Neural progenitor cell (in vitro differentiated cells): ENCODE measurements at regions not wholly inside any gene's neighbourhood (a gene's known extent, or its start where the extent isn't known, plus 50 kb on each side); places are given as distances from the start of the nearest gene placed in this dataset.
"Not testable (repeated sequence)": the region's sequence is repeated elsewhere in the genome, so short reads cannot be mapped to it uniquely, and the experiment has no call there.

Experiments
- DNase-seq: peaks from one replicate; pipeline ENCODE4 v3.0.0-alpha.2; 2016; ENCODE audit warnings: low spot score
- H2AFZ ChIP-seq: fragments of 200-600 bp; sonication (generic); replicated peaks from 2 replicates; pipeline ENCODE4 v1.6.1; 2016; ENCODE audit warnings: antibody characterized with exemption
- H3F3A ChIP-seq: fragments of 200-600 bp; sonication (generic); 2 replicates; pipeline ENCODE4 v1.6.1; 2016; ENCODE audit warnings: antibody characterized with exemption, low read depth
- H3K27ac ChIP-seq: fragments of 200-600 bp; sonication (generic); 2 replicates; pipeline ENCODE4 v1.5.1; 2016; ENCODE audit warnings: mild to moderate bottlenecking
- H3K27me3 ChIP-seq: fragments of 200-600 bp; sonication (generic); 2 replicates; pipeline ENCODE4 v1.6.1; 2016; ENCODE audit warnings: mild to moderate bottlenecking, moderate library complexity
- H3K36me3 ChIP-seq: fragments of 200-600 bp; sonication (generic); 2 replicates; pipeline ENCODE4 v1.5.1; 2016
- H3K4me1 ChIP-seq: fragments of 200-600 bp; sonication (generic); 2 replicates; pipeline ENCODE4 v1.6.1; 2016; ENCODE audit warnings: mixed run types
- H3K4me2 ChIP-seq: fragments of 200-600 bp; sonication (generic); 2 replicates; pipeline ENCODE4 v1.6.1; 2016
- H3K4me3 ChIP-seq: fragments of 200-600 bp; sonication (generic); 2 replicates; pipeline ENCODE4 v1.5.1; 2016
- H3K79me2 ChIP-seq: fragments of 200-600 bp; sonication (generic); 2 replicates; pipeline ENCODE4 v1.6.1; 2016; ENCODE audit warnings: low read depth
- H3K9ac ChIP-seq: fragments of 200-600 bp; sonication (generic); 2 replicates; pipeline ENCODE4 v1.6.1; 2016
- H3K9me3 ChIP-seq: fragments of 200-600 bp; sonication (generic); 2 replicates; pipeline ENCODE4 v1.5.1; 2016; ENCODE audit warnings: low read depth
- H4K20me1 ChIP-seq: fragments of 200-600 bp; sonication (generic); 2 replicates; pipeline ENCODE4 v1.6.1; 2016; ENCODE audit warnings: low read depth
- H3K27ac Mint-ChIP-seq: 3 replicates; pipeline ENCODE4 v1.8.0; 2021; ENCODE audit warnings: mixed read lengths
- H3K27me3 Mint-ChIP-seq: 2 replicates; pipeline ENCODE4 v1.8.0; 2022; ENCODE audit warnings: low read depth, mild to moderate bottlenecking, inconsistent platforms, moderate library complexity, mixed read lengths; ENCODE audit not compliant: insufficient read depth
- H3K36me3 Mint-ChIP-seq: 3 replicates; pipeline ENCODE4 v1.8.0; 2021; ENCODE audit warnings: mixed read lengths
- H3K4me1 Mint-ChIP-seq: 3 replicates; pipeline ENCODE4 v1.8.0; 2021; ENCODE audit warnings: mixed read lengths
- H3K4me3 Mint-ChIP-seq: 3 replicates; pipeline ENCODE4 v1.8.0; 2021; ENCODE audit warnings: mild to moderate bottlenecking, moderate library complexity, mixed read lengths
- H3K9me3 Mint-ChIP-seq: 3 replicates; pipeline ENCODE4 v1.8.0; 2020; ENCODE audit warnings: mixed read lengths
- CTCF ChIP-seq: fragments of 200-600 bp; sonication (generic); IDR thresholded peaks from 2 replicates; pipeline ENCODE4 v1.5.1; 2017; ENCODE audit warnings: antibody characterized with exemption, mild to moderate bottlenecking
- EZH2 ChIP-seq: fragments of 200-600 bp; sonication (generic); IDR thresholded peaks from 2 replicates; pipeline ENCODE4 v1.6.1; 2017; ENCODE audit warnings: antibody characterized with exemption, mild to moderate bottlenecking, moderate library complexity
- EZH2phosphoT487 ChIP-seq: fragments of 200-600 bp; sonication (generic); IDR thresholded peaks from 2 replicates; pipeline ENCODE4 v1.6.1; 2017; ENCODE audit warnings: antibody characterized with exemption

DNA sequence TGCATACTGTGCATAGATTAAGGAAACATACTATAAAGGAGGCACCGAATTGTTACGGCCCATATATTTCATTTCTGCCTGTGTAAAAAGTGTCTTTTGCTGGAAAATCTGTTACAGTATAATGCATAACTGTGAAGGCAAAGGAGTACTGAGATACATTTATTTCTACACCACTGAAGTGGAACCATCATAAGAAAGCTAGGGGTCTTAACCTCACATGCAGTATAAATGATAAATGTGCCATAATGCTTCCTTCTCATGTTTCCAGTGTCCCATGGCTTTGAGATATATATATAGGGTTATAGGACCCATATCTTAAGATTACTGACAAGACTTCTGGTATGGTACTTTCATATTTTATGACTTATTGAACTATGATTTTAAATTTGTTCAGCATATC lies 713.8 kb upstream of the PABPC4L start:
- no peaks in the 10 kb centered on the region for H3F3A ChIP-seq
- H4K20me1 ChIP-seq = no peaks in the 10 kb centered on the region
- H3K4me3 ChIP-seq = no peak overlapping the region
- no peaks in the 10 kb centered on the region for H3K79me2 ChIP-seq
- H3K4me1 ChIP-seq = no peaks in the 10 kb centered on the region
- no peak overlapping the region for H3K4me2 ChIP-seq
- H3K9me3 ChIP-seq = no peaks in the 10 kb centered on the region
- no peak overlapping the region for H2AFZ ChIP-seq
- Mint-ChIP-seq H3K27me3 (no peaks in the 10 kb centered on the region), H3K4me3 (no peak overlapping the region), H3K36me3 (no peaks in the 10 kb centered on the region), H3K4me1 (no peaks in the 10 kb centered on the region), H3K27ac (no peak overlapping the region), H3K9me3 (peaks cover 7% of the 10 kb centered on the region)
- no peaks in the 10 kb centered on the region for H3K27me3 ChIP-seq
- TF ChIP-seq EZH2phosphoT487 (no peak), CTCF (no peak), EZH2 (no peak)
- no peak for DNase-seq
- no peak overlapping the region for H3K9ac ChIP-seq
- H3K36me3 ChIP-seq = no peaks in the 10 kb centered on the region
- no peak overlapping the region for H3K27ac ChIP-seq

- DNase-seq, H3K9me3 ChIP-seq, H2AFZ ChIP-seq, H3K36me3 ChIP-seq, H3K27me3 Mint-ChIP-seq, H3K4me3 ChIP-seq, H3K27ac ChIP-seq, H4K20me1 ChIP-seq, H3K4me1 ChIP-seq, H3F3A ChIP-seq, H3K79me2 ChIP-seq, H3K4me1 Mint-ChIP-seq, H3K27ac Mint-ChIP-seq, H3K9me3 Mint-ChIP-seq, H3K36me3 Mint-ChIP-seq, H3K9ac ChIP-seq, H3K4me3 Mint-ChIP-seq, H3K27me3 ChIP-seq, H3K4me2 ChIP-seq: not testable (repeated sequence)
These were observed 712.7 kb upstream of the PABPC4L start for GRCh38 chr4:134914250-134914649.

- Histone ChIP-seq H4K20me1 (no peaks in the 10 kb centered on the region), H3K9me3 (no peaks in the 10 kb centered on the region), H3F3A (no peaks in the 10 kb centered on the region), H3K79me2 (no peaks in the 10 kb centered on the region), H3K27ac (no peak overlapping the region), H3K36me3 (no peaks in the 10 kb centered on the region), H3K4me2 (no peak overlapping the region), H3K4me3 (no peak overlapping the region), H3K9ac (no peak overlapping the region), H3K4me1 (no peaks in the 10 kb centered on the region), H3K27me3 (no peaks in the 10 kb centered on the region), H2AFZ (peak overlapping the region; percentile 9)
- Mint-ChIP-seq H3K9me3 (peaks cover 3% of the 10 kb centered on the region), H3K27me3 (no peaks in the 10 kb centered on the region), H3K4me3 (no peak overlapping the region), H3K4me1 (peaks cover 8% of the 10 kb centered on the region), H3K27ac (no peak overlapping the region), H3K36me3 (no peaks in the 10 kb centered on the region)
- no peak for TF ChIP-seq EZH2
- TF ChIP-seq EZH2phosphoT487 = no peak
- TF ChIP-seq CTCF = no peak
- DNase-seq = no peak
These were observed 710.4 kb upstream of the PABPC4L start for GRCh38 chr4:134911941-134912340.

DNA sequence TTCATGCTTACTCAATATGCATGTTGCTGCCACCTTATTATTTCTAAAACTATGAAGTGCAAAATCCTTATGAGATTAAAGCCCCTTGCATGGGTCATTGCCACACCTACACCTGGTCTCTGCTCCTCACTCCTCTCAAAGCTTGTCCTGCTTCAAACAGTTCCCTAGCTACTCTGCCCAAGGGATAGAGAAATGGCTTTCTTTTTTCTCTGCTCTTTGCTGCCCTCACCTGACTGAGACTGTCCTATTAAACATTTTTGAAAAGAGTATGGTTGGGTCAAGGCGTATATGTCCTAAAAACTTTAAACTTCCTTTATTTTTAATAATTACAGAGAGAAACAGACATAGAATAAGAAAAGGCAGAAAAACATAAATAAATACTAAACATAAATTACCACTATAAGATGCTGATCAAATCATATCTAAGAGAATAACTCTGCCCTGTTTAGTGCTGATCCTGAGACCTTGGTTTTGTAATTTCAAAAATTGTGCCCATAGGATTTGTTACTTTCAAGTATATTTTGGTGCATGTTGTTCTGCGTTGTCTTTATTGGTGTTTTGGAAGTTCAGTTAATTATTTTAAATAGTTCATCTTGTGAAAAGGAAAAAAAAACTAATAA lies 704.9 kb upstream of the PABPC4L start:
- Histone ChIP-seq H3K36me3 (no peaks in the 10 kb centered on the region), H3F3A (no peaks in the 10 kb centered on the region), H4K20me1 (no peaks in the 10 kb centered on the region), H3K4me2 (no peak overlapping the region), H3K4me3 (no peak overlapping the region), H3K79me2 (no peaks in the 10 kb centered on the region), H3K27me3 (no peaks in the 10 kb centered on the region), H3K9ac (no peak overlapping the region), H2AFZ (peak overlapping the region; percentile 32), H3K9me3 (no peaks in the 10 kb centered on the region), H3K4me1 (no peaks in the 10 kb centered on the region), H3K27ac (no peak overlapping the region)
- TF ChIP-seq EZH2 (no peak), CTCF (peak; percentile 65), EZH2phosphoT487 (no peak)
- H3K9me3 Mint-ChIP-seq = no peaks in the 10 kb centered on the region
- peak; percentile 49 for DNase-seq
- H3K27ac Mint-ChIP-seq = peak overlapping the region; percentile 43
- H3K27me3 Mint-ChIP-seq = no peaks in the 10 kb centered on the region
- H3K4me1 Mint-ChIP-seq = peaks cover 8% of the 10 kb centered on the region
- no peak overlapping the region for H3K4me3 Mint-ChIP-seq
- no peaks in the 10 kb centered on the region for H3K36me3 Mint-ChIP-seq
